ENCODE measurements at regions not wholly inside any gene's neighbourhood (a gene's known extent, or its start where the extent isn't known, plus 50 kb on each side); places are given as distances from the start of the nearest gene placed in this dataset.
"Not testable (repeated sequence)": the region's sequence is repeated elsewhere in the genome, so short reads cannot be mapped to it uniquely, and the experiment has no call there.

DNA sequence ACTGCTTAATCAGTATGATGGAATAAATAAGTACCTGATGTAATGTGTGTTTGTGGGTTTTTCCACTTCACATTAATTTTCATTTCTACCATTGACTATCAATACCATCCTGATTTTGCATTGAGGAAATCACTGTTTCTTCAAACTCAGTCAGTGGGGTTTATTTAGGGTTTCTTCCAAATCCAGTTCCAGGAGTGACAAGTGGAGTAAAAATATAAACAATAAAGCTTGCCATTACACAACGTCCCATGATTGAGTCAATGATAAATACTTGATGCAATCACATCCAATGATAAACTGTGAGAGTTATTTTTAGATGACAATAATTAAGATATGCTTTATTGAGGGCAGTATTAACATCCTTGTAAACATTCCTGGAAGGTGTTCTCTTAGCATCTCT is 1037.4 kb upstream of the GJE1 start:
- Histone ChIP-seq H3K27me3 (ENCODE audit: control insufficient read depth, insufficient read depth, low read length) (no peaks in the 10 kb centered on the region), H3K36me3 (ENCODE audit: control insufficient read depth, insufficient read depth, low read length) (no peaks in the 10 kb centered on the region), H3K27ac (ENCODE audit: low read depth, low read length) (no peak overlapping the region), H3K4me1 (ENCODE audit: control insufficient read depth, insufficient read depth, low read length) (no peaks in the 10 kb centered on the region), H3K9ac (ENCODE audit: low read length) (no peak overlapping the region), H3K4me3 (ENCODE audit: low read length) (no peak overlapping the region)

DNA sequence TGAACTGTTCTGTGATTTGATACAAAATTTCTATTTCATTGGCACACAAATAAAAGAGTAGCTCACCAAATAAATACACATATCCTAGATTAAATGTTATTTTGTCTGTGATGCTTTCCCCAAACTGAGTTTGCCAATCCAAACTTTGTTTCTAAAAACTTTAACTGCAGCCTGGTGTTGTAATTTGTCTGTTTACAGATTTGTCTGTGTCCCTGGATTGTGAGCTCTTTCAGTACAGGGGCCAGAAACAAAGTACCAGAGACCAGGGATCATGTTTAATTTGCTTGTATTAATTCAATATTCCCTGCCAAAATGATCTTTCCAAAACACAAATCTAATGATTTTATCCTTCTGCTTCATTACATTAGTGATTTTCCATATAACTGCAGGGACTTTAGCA is 1044.6 kb upstream of the GJE1 start:
- Histone ChIP-seq H3K27ac (ENCODE audit: low read depth, low read length) (no peak overlapping the region), H3K4me3 (ENCODE audit: low read length) (no peak overlapping the region), H3K4me1 (ENCODE audit: control insufficient read depth, insufficient read depth, low read length) (no peaks in the 10 kb centered on the region), H3K36me3 (ENCODE audit: control insufficient read depth, insufficient read depth, low read length) (no peaks in the 10 kb centered on the region), H3K9ac (ENCODE audit: low read length) (no peak overlapping the region), H3K27me3 (ENCODE audit: control insufficient read depth, insufficient read depth, low read length) (no peaks in the 10 kb centered on the region)

GRCh38 chr6:141077355-141078333 is 1055.1 kb upstream of the GJE1 start:
- Histone ChIP-seq H3K9ac (ENCODE audit: low read length) (no peak overlapping the region), H3K27ac (ENCODE audit: low read depth, low read length) (no peak overlapping the region), H3K27me3 (ENCODE audit: control insufficient read depth, insufficient read depth, low read length) (no peaks in the 10 kb centered on the region), H3K4me3 (ENCODE audit: low read length) (no peak overlapping the region), H3K36me3 (ENCODE audit: control insufficient read depth, insufficient read depth, low read length) (no peaks in the 10 kb centered on the region), H3K4me1 (ENCODE audit: control insufficient read depth, insufficient read depth, low read length) (no peaks in the 10 kb centered on the region)

DNA sequence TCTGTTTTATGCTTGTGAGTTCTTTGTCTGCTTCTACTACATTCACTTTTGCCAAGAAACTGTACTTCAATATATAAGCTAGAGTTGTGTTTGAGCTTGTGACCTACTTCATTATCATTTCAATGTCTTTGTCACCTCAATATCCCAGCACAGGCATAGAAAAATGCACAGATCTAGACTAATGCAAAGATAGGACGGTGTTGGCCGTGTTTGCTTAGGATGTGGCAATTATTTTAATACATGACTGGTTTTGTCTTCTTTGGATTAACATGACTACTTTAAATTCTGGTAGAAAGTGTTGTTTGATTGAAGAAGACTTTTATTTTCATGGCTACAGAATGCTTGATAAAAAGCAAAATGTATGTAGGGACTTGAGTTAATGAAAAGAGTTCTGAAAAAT is 1075.0 kb upstream of the GJE1 start:
- Histone ChIP-seq H3K4me3 (ENCODE audit: low read length) (no peak overlapping the region), H3K27ac (ENCODE audit: low read depth, low read length) (no peak overlapping the region), H3K4me1 (ENCODE audit: control insufficient read depth, insufficient read depth, low read length) (no peaks in the 10 kb centered on the region), H3K36me3 (ENCODE audit: control insufficient read depth, insufficient read depth, low read length) (no peaks in the 10 kb centered on the region), H3K9ac (ENCODE audit: low read length) (no peak overlapping the region), H3K27me3 (ENCODE audit: control insufficient read depth, insufficient read depth, low read length) (no peaks in the 10 kb centered on the region)

- no peak overlapping the region for H3K4me3 ChIP-seq (ENCODE audit: low read length)
- H3K36me3 ChIP-seq (ENCODE audit: control insufficient read depth, insufficient read depth, low read length): no peaks in the 10 kb centered on the region
- H3K27me3 ChIP-seq (ENCODE audit: control insufficient read depth, insufficient read depth, low read length): no peaks in the 10 kb centered on the region
- H3K9ac ChIP-seq (ENCODE audit: low read length): no peak overlapping the region
- H3K4me1 ChIP-seq (ENCODE audit: control insufficient read depth, insufficient read depth, low read length): no peaks in the 10 kb centered on the region
- H3K27ac ChIP-seq (ENCODE audit: low read depth, low read length): no peak overlapping the region
Measured at GRCh38 chr6:141056945-141057625, 1075.6 kb upstream of the GJE1 start.

GRCh38 chr6:141050471-141050870 is 1082.3 kb upstream of the GJE1 start:
- Histone ChIP-seq H3K27me3 (ENCODE audit: control insufficient read depth, insufficient read depth, low read length) (no peaks in the 10 kb centered on the region), H3K36me3 (ENCODE audit: control insufficient read depth, insufficient read depth, low read length) (no peaks in the 10 kb centered on the region), H3K27ac (ENCODE audit: low read depth, low read length) (no peak overlapping the region), H3K9ac (ENCODE audit: low read length) (no peak overlapping the region), H3K4me3 (ENCODE audit: low read length) (no peak overlapping the region), H3K4me1 (ENCODE audit: control insufficient read depth, insufficient read depth, low read length) (no peaks in the 10 kb centered on the region)

GRCh38 chr6:141048451-141048850 is 1084.3 kb upstream of the GJE1 start:
- H3K9ac ChIP-seq (ENCODE audit: low read length): no peak overlapping the region
- H3K27ac ChIP-seq (ENCODE audit: low read depth, low read length): no peak overlapping the region
- H3K4me3 ChIP-seq (ENCODE audit: low read length): no peak overlapping the region
- no peaks in the 10 kb centered on the region for H3K27me3 ChIP-seq (ENCODE audit: control insufficient read depth, insufficient read depth, low read length)
- no peaks in the 10 kb centered on the region for H3K36me3 ChIP-seq (ENCODE audit: control insufficient read depth, insufficient read depth, low read length)
- H3K4me1 ChIP-seq (ENCODE audit: control insufficient read depth, insufficient read depth, low read length): no peaks in the 10 kb centered on the region

DNA sequence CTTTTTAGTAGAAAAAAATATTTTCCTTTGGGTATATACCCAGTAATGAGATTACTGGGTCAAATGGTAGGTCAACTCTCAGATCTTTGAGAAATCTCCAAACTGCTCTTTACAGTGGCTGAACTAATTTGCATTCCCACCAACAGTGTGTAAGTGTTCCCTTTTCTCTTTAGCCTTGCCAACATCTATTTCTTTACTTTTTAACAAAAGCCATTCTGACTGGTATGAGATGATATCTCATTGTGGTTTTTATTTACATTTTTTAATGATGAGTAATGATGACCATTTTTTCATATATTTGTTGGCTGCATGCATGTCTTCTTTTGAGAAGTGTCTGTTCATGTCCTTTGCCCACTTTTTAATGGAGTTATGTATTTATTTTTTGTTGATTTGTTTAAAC is 1086.2 kb upstream of the GJE1 start:
- H3K27me3 ChIP-seq (ENCODE audit: control insufficient read depth, insufficient read depth, low read length); H3K4me1 ChIP-seq (ENCODE audit: control insufficient read depth, insufficient read depth, low read length); H3K9ac ChIP-seq (ENCODE audit: low read length); H3K36me3 ChIP-seq (ENCODE audit: control insufficient read depth, insufficient read depth, low read length); H3K4me3 ChIP-seq (ENCODE audit: low read length); H3K27ac ChIP-seq (ENCODE audit: low read depth, low read length): not testable (repeated sequence)

- Histone ChIP-seq H3K4me3 (ENCODE audit: low read length) (no peak overlapping the region), H3K36me3 (ENCODE audit: control insufficient read depth, insufficient read depth, low read length) (no peaks in the 10 kb centered on the region), H3K27ac (ENCODE audit: low read depth, low read length) (no peak overlapping the region), H3K27me3 (ENCODE audit: control insufficient read depth, insufficient read depth, low read length) (no peaks in the 10 kb centered on the region), H3K9ac (ENCODE audit: low read length) (no peak overlapping the region), H3K4me1 (ENCODE audit: control insufficient read depth, insufficient read depth, low read length) (no peaks in the 10 kb centered on the region)
Measured at GRCh38 chr6:141041596-141042087, 1091.1 kb upstream of the GJE1 start.

GRCh38 chr6:141035312-141036200 is 1097.2 kb upstream of the GJE1 start:
- no peak overlapping the region for H3K4me3 ChIP-seq (ENCODE audit: low read length)
- H3K9ac ChIP-seq (ENCODE audit: low read length): no peak overlapping the region
- H3K4me1 ChIP-seq (ENCODE audit: control insufficient read depth, insufficient read depth, low read length): no peaks in the 10 kb centered on the region
- H3K27me3 ChIP-seq (ENCODE audit: control insufficient read depth, insufficient read depth, low read length): no peaks in the 10 kb centered on the region
- no peak overlapping the region for H3K27ac ChIP-seq (ENCODE audit: low read depth, low read length)
- no peaks in the 10 kb centered on the region for H3K36me3 ChIP-seq (ENCODE audit: control insufficient read depth, insufficient read depth, low read length)

GRCh38 chr6:141033101-141033500 is 1099.6 kb upstream of the GJE1 start:
- H3K36me3 ChIP-seq (ENCODE audit: control insufficient read depth, insufficient read depth, low read length): no peaks in the 10 kb centered on the region
- no peaks in the 10 kb centered on the region for H3K27me3 ChIP-seq (ENCODE audit: control insufficient read depth, insufficient read depth, low read length)
- no peak overlapping the region for H3K4me3 ChIP-seq (ENCODE audit: low read length)
- no peak overlapping the region for H3K9ac ChIP-seq (ENCODE audit: low read length)
- H3K27ac ChIP-seq (ENCODE audit: low read depth, low read length): no peak overlapping the region
- no peaks in the 10 kb centered on the region for H3K4me1 ChIP-seq (ENCODE audit: control insufficient read depth, insufficient read depth, low read length)

GRCh38 chr6:141029908-141030307 is 1102.8 kb upstream of the GJE1 start:
- Histone ChIP-seq H3K9ac (ENCODE audit: low read length) (no peak overlapping the region), H3K4me3 (ENCODE audit: low read length) (no peak overlapping the region)

More at GRCh38 chr6:141029908-141030307, 1102.8 kb upstream of the GJE1 start:
- Histone ChIP-seq H3K36me3 (ENCODE audit: control insufficient read depth, insufficient read depth, low read length) (no peaks in the 10 kb centered on the region), H3K27ac (ENCODE audit: low read depth, low read length) (no peak overlapping the region), H3K27me3 (ENCODE audit: control insufficient read depth, insufficient read depth, low read length) (no peaks in the 10 kb centered on the region), H3K4me1 (ENCODE audit: control insufficient read depth, insufficient read depth, low read length) (no peaks in the 10 kb centered on the region)

All from rectal smooth muscle tissue (tissue), 1 donor.